Hematopoietic multipotent progenitor cell treated with erythropoietin and hydrocortisone succinate and interleukin-3 and kit ligand, for 15 days (in vitro differentiated cells): ENCODE measurements at regions not wholly inside any gene's neighbourhood (a gene's known extent, or its start where the extent isn't known, plus 50 kb on each side); places are given as distances from the start of the nearest gene placed in this dataset.

Source experiments
- DNase-seq: peaks from one replicate; pipeline ENCODE4 v3.0.0-alpha.2; 2015; ENCODE audit warnings: low spot score

GRCh38 chr2:59073286-59073685 is 832.2 kb upstream of the FANCL start:
- DNase-seq: no peak

DNA sequence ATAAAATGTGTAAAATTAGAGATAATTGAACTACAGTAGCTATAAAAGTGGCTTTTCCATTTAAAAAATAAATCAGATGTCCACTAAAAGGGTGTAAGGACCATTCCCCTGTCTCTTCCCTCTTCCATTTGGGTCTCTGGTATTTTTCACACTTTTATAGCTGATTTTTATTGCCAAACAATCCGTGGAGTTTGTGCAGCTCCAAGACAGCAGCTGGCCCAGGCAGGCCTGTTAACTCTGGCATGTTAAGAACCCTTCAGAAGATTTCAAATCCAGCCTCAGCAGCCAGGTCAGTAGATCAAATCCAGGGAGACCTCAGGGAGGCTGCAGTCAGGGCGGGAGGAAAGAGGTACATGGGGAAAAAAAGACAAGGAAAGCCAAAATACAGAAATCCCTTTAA is 827.1 kb upstream of the FANCL start:
- no peak for DNase-seq

DNA sequence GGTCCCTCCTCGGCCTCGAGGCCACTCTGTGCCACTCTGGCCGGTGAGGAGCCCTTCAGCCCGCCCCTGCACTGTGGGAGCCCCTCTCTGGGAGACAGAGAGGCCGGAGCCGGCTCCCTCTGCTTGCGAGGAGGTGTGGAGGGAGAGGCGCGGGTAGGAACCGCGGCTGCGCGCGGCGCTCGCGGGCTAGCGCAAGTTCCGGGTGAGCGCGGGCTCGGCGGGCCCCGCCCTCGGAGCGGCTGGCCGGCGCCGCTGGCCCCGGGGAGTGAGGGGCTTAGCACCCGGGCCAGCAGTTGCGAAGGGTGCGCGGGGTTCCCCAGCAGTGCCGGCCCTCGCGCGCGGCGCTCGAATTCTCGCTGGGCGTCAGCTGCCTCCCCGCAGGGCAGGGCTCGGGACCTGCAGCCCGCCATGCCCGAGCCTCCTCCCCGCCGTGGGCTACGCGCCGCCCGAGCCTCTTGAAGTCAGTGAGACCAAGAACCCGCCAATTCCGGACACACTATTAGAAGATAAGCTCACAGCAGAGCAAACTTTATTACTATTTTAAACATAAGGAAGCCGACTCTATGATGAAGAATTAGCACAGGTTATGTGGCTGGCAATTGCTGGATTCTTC is 825.8 kb upstream of the FANCL start:
- no peak for DNase-seq

- DNase-seq: no peak
These were observed 806.4 kb upstream of the FANCL start for GRCh38 chr2:59047373-59047995.

GRCh38 chr2:59046401-59047372 is 805.6 kb upstream of the FANCL start:
- DNase-seq: no peak

DNA sequence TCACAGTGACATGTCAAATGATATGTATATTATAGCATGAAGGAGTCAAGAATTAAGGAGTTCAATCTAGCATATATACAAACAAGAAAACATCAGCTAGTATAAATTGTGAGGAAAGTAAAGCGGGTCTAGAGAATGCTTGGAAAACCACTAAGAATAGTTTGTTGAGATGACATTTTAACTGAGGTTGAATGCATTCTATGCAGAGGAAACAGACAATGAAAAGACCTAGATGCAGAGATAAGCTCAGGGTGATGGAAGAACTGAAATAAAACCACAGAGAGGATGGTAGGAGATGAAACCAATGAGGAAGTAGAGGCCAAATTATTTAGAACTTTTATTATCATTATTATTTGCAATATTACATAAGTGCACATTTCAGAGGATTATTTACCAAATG is 803.6 kb upstream of the FANCL start:
- DNase-seq: no peak

- DNase-seq: no peak
These were observed 800.0 kb upstream of the FANCL start for GRCh38 chr2:59041139-59041538.

GRCh38 chr2:59034837-59035236 is 793.7 kb upstream of the FANCL start:
- peak; percentile 48 for DNase-seq

DNA sequence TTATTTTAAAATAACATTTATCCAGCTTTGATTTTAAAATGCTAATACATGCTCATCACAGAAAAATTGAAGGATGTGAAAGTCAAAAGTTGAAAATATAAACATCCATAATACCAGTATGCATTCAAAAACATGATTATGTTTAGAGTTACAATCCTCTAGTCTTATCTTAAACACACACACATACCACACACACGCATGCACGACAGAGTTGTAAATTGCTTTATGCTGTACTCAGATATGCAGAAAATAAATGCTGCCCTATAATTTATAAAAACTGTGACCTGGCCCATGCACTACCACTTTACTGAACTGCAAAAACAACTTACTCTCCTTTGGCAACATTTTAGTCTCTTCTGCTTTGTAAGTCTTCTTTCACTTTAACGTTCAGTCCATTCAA is 793.0 kb upstream of the FANCL start:
- DNase-seq: peak; percentile 38

DNA sequence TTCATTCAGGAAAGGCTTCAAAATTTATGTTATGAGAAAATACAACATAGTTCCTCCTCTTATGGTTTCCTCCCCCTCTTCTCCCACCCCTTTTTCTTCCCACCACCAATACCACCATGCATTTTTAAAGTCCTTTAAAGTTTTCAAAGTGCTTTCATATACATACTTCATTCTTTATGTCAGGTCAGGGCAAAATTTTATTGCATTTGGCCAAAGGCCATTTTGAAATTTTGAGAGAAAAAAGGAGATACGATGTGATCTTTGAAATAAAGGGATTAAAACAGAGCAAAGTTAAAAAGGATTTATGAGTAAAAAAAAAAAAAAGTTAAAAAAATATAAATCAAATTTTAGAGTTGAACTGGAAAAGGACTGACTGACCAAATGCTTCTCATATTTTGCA is 792.5 kb upstream of the FANCL start:
- no peak for DNase-seq

DNA sequence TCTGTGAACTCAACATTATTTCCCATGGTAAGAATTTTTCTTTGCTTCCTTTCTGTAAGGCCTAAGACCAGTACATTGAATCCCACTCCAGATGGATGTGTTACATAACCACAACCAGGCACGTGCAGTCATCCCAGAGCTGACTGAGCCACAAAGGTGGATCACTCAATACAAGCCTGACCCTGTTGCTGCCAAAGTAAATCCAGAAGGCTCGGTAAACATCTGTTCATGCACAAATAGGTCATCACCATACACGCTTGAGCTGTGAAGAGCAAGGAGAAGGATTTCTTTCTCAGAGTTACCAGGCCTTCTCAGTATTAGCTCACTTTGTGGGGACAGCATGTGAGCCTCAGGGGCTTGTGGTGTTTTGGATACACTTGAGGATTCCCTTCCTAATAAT is 791.4 kb upstream of the FANCL start:
- DNase-seq: no peak

- DNase-seq: no peak
These were observed 787.9 kb upstream of the FANCL start for GRCh38 chr2:59029058-59029457.

- DNase-seq: no peak
These were observed 786.2 kb upstream of the FANCL start for GRCh38 chr2:59027320-59027719.

- DNase-seq: peak; percentile 46
These were observed 784.1 kb upstream of the FANCL start for GRCh38 chr2:59025157-59025757.

DNA sequence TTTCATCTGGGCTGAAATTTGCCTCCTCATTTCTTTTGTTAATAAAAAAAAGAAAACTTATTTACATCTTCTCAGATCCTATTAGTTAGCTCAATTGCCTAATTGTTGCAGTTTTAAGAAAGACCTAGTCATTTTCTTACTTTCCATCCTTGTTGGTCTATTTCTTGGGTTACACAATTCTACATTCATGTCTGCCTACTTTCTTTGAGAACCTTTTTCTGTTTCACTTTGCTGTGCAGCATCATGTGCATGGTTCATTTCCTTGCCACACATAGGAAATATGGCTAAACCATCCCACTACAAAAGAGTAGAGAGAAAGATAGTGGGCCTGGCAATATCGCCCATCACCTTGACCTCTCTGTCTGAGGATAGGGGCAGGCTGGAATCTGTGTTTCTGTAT is 780.7 kb upstream of the FANCL start:
- no peak for DNase-seq

GRCh38 chr2:59019566-59020159 is 778.5 kb upstream of the FANCL start:
- DNase-seq: no peak

GRCh38 chr2:59018737-59019136 is 777.6 kb upstream of the FANCL start:
- no peak for DNase-seq

- no peak for DNase-seq
These were observed 773.9 kb upstream of the FANCL start for GRCh38 chr2:59015027-59015426.

DNA sequence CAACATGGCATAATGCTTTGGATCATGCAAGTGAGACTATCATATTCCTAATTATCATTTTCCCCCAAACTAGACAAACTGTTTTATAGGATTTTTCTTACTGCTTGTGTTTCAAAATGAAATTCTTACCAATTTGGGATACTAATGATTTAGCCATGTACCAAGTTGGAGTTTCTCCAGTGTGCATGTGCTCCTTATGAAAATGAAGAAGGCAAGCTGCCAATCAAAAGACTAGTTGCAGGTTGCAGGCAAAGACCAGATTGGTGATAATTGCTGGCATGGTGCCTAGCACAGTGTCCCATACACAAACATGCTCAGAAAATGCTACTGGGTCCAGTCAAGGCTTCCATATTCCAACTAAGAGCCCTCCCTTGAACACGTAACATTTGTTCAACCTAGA is 771.8 kb upstream of the FANCL start:
- no peak for DNase-seq

- DNase-seq: no peak
These were observed 771.1 kb upstream of the FANCL start for GRCh38 chr2:59012234-59012633.

DNA sequence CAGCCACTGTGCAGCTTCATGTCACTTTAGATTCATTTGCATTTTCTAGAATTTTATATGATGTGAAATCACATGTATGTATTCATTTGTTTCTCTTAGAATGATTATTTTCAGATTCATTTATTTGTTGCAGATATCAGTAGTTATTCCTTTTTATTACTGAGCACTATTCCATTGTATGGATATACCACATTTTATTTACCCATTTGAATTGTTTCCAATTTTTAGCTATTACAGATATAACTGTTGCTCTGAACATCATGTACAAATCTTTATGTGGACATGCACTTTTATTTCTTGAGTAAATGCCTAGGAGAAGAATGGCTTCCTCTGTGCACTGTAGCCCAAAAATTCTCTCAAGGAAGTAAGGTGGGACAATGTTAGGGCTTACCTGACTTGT is 767.8 kb upstream of the FANCL start:
- DNase-seq: no peak
